OCI-LY3 (cell line): ENCODE measurements at regions not wholly inside any gene's neighbourhood (a gene's known extent, or its start where the extent isn't known, plus 50 kb on each side); places are given as distances from the start of the nearest gene placed in this dataset.
A peak's percentile ranks its signal among the peaks of the same experiment; 100 is the strongest.

Experiments used
- H2AFZ ChIP-seq: fragments of 200-600, 300-600 bp; shearing (Covaris generic); 2 replicates; pipeline ENCODE4 v1.6.0; 2014; ENCODE audit warnings: antibody characterized with exemption, low read depth, low read length
- H3K27ac ChIP-seq: fragments of 200-600, 300-600 bp; sonication (generic); 2 replicates; pipeline ENCODE4 v1.5.1; 2014; ENCODE audit warnings: mild to moderate bottlenecking, low read length, moderate library complexity, mixed read lengths
- H3K27me3 ChIP-seq: fragments of 200-600, 300-600 bp; sonication (generic); 2 replicates; pipeline ENCODE4 v1.6.1; 2014; ENCODE audit warnings: low read depth, low read length, mixed read lengths
- H3K36me3 ChIP-seq: fragments of 200-600, 300-600 bp; sonication (generic); replicated peaks from 2 replicates; pipeline ENCODE3; 2014; ENCODE audit warnings: low read depth, low read length, mixed read lengths
- H3K4me1 ChIP-seq: fragments of 300-600, 200-600 bp; sonication (generic); 2 replicates; pipeline ENCODE4 v1.6.1; 2014; ENCODE audit warnings: low read length, mixed read lengths
- H3K4me2 ChIP-seq: fragments of 200-600, 300-600 bp; sonication (generic); 2 replicates; pipeline ENCODE4 v1.6.1; 2014; ENCODE audit warnings: low read length, mixed read lengths
- H3K4me3 ChIP-seq: fragments of 300-600, 200-600 bp; sonication (generic); 2 replicates; pipeline ENCODE4 v1.5.1; 2014; ENCODE audit warnings: antibody characterized with exemption, mild to moderate bottlenecking, low read length, moderate library complexity
- H3K79me2 ChIP-seq: fragments of 300-600, 200-600 bp; shearing (Covaris generic); 2 replicates; pipeline ENCODE4 v1.6.1; 2014; ENCODE audit warnings: mild to moderate bottlenecking, low read length, mixed read lengths
- H3K9ac ChIP-seq: fragments of 300-600, 200-600 bp; shearing (Covaris generic); 2 replicates; pipeline ENCODE4 v1.6.0; 2014; ENCODE audit warnings: mild to moderate bottlenecking, low read length, moderate library complexity
- H3K9me3 ChIP-seq: fragments of 200-600, 300-600 bp; shearing (Covaris generic); 2 replicates; pipeline ENCODE4 v1.6.1; 2014; ENCODE audit warnings: low read length, mixed read lengths; ENCODE audit not compliant: insufficient read depth
- H4K20me1 ChIP-seq: fragments of 200-600, 300-600 bp; sonication (generic); 2 replicates; pipeline ENCODE4 v1.6.1; 2016; ENCODE audit warnings: low read length, mixed read lengths; ENCODE audit not compliant: insufficient read depth
- EZH2phosphoT487 ChIP-seq: fragments of 200-600 bp; shearing (Covaris generic); IDR thresholded peaks from 2 replicates; pipeline ENCODE4 v1.6.1; 2018; ENCODE audit warnings: antibody characterized with exemption, mixed run types, low read depth
- TF ChIP-seq, protein P1 (sequence below): fragments of 200-600, 300-600 bp; sonication (generic); IDR thresholded peaks from 2 replicates; pipeline ENCODE4 v1.5.1; 2014; ENCODE audit warnings: antibody characterized with exemption, low read length, low read depth

DNA sequence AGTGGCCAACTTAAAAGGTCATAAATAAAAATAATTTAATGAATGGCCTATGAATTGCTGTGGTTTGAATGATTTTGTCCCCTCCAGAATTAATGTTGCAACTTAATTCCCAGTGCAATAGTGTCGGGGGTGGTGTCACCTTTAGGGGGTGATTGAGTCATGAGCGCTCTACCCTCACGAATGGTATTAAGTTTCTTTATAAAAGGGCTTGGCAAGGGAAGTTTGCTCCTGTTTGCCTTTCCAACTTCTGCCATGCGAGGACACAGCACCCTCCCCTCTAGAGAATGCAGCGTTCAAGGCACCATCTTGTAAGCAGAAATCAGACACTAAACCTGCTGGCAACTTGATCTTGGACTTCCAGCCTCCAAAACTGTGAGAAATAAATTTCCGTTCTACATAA lies 253.3 kb downstream of the ATXN7L3B start:
- Histone ChIP-seq H3K27ac (no peak overlapping the region), H3K27me3 (no peaks in the 10 kb centered on the region), H4K20me1 (no peaks in the 10 kb centered on the region), H3K79me2 (no peaks in the 10 kb centered on the region), H3K4me3 (no peak overlapping the region), H3K4me1 (no peaks in the 10 kb centered on the region), H3K9me3 (no peaks in the 10 kb centered on the region), H3K36me3 (no peaks in the 10 kb centered on the region), H3K4me2 (no peak overlapping the region), H2AFZ (no peak overlapping the region), H3K9ac (no peak overlapping the region)
- no peak for TF ChIP-seq EZH2phosphoT487
- TF ChIP-seq, protein P1, sequence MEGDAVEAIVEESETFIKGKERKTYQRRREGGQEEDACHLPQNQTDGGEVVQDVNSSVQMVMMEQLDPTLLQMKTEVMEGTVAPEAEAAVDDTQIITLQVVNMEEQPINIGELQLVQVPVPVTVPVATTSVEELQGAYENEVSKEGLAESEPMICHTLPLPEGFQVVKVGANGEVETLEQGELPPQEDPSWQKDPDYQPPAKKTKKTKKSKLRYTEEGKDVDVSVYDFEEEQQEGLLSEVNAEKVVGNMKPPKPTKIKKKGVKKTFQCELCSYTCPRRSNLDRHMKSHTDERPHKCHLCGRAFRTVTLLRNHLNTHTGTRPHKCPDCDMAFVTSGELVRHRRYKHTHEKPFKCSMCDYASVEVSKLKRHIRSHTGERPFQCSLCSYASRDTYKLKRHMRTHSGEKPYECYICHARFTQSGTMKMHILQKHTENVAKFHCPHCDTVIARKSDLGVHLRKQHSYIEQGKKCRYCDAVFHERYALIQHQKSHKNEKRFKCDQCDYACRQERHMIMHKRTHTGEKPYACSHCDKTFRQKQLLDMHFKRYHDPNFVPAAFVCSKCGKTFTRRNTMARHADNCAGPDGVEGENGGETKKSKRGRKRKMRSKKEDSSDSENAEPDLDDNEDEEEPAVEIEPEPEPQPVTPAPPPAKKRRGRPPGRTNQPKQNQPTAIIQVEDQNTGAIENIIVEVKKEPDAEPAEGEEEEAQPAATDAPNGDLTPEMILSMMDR = no peak

DNA sequence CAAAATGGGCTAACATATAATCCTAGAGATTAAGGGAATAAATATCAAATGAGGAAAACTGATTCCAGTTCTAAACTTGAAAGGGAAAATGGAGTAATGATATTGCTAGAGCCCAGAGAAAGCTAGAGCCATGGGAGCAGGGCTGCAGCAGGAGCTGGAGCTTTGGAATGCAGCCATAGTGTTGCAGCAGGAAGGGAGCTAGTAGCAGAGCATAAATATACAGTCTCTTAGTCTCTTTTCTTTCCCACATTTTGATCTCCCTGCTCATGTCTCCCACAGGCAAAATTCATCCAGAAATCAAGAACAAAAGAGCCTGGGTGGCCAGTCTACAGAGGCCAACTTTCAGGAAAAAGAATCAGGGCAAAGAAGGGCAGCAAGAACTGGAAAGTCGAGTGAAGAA lies 253.7 kb downstream of the ATXN7L3B start:
- Histone ChIP-seq H3K27ac (no peak overlapping the region), H3K4me3 (no peak overlapping the region), H3K4me1 (no peaks in the 10 kb centered on the region), H3K9me3 (no peaks in the 10 kb centered on the region), H4K20me1 (no peaks in the 10 kb centered on the region), H3K36me3 (no peaks in the 10 kb centered on the region), H3K4me2 (no peak overlapping the region), H3K9ac (no peak overlapping the region), H3K79me2 (no peaks in the 10 kb centered on the region), H3K27me3 (no peaks in the 10 kb centered on the region), H2AFZ (0 out of 2 replicates have a peak overlapping the region, but pooled peaks have one; percentile 50)
- TF ChIP-seq EZH2phosphoT487 = no peak
- TF ChIP-seq, protein P1 = no peak

DNA sequence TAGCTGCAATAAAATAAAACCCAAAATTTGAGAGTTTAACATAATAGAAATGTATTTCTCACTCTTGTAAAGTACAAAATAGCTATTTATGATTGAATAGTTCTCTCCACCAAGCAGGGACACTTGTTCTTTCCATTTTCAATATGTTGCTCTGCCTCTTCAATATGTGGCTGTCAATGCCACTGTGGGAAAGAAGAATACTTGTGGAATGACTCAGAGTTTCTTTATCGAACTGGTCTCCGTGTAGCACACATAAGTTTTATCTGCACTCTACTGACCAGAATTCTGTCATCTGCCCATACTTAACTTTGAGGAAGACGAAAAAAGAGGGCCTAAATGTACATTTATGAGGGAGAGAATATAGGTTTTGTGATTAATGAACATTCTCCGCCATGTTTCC lies 256.9 kb downstream of the ATXN7L3B start:
- H2AFZ ChIP-seq = no peak overlapping the region
- H3K27ac ChIP-seq = no peak overlapping the region
- no peaks in the 10 kb centered on the region for H4K20me1 ChIP-seq
- no peak overlapping the region for H3K9ac ChIP-seq
- H3K27me3 ChIP-seq = no peaks in the 10 kb centered on the region
- no peaks in the 10 kb centered on the region for H3K4me1 ChIP-seq
- H3K4me2 ChIP-seq = no peak overlapping the region
- TF ChIP-seq, protein P1 = no peak
- TF ChIP-seq EZH2phosphoT487 = no peak
- H3K36me3 ChIP-seq = no peaks in the 10 kb centered on the region
- H3K79me2 ChIP-seq = no peaks in the 10 kb centered on the region
- H3K9me3 ChIP-seq = no peaks in the 10 kb centered on the region
- H3K4me3 ChIP-seq = no peak overlapping the region

DNA sequence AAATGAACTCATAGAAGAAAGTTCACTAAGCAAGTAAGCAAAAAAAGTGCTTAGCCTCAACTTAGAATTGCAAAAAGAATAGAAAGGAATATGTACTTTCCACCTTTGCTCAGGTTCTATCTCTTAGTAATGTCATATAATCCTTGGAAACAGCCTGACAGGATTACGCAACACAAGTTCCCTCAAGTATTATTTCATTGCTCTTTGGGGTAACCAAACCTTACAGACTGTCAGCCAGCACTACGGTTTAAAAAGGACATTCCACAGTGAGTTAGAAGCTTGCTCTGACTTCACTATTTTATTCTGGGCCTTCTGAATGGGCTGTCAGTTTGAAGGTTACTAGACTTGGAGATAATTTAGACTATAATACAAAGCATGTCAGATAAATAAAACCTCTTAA lies 264.0 kb downstream of the ATXN7L3B start:
- Histone ChIP-seq H3K4me2 (no peak overlapping the region), H3K27ac (no peak overlapping the region), H4K20me1 (no peaks in the 10 kb centered on the region), H2AFZ (no peak overlapping the region), H3K4me1 (no peaks in the 10 kb centered on the region), H3K36me3 (no peaks in the 10 kb centered on the region), H3K4me3 (no peak overlapping the region), H3K27me3 (no peaks in the 10 kb centered on the region), H3K9me3 (no peaks in the 10 kb centered on the region), H3K79me2 (no peaks in the 10 kb centered on the region), H3K9ac (no peak overlapping the region)
- no peak for TF ChIP-seq EZH2phosphoT487
- TF ChIP-seq, protein P1 = no peak
